Stomach (tissue), 4 donors: ENCODE measurements at regions not wholly inside any gene's neighbourhood (a gene's known extent, or its start where the extent isn't known, plus 50 kb on each side); places are given as distances from the start of the nearest gene placed in this dataset.

Experiments
- CTCF ChIP-seq, 7 experiments: fragments of 450-650 bp in 4 of 7; fragments of 200-600 bp in 3 of 7; sonication (generic) in 3 of 7; IDR thresholded peaks; one replicate each; pipeline ENCODE4 v1.5.1; 2016 to 2019; ENCODE audit warnings: antibody characterized with exemption in 7 of 7, control low read depth in 2 of 7, mild to moderate bottlenecking in 1 of 7
- EP300 ChIP-seq: sonication (generic); formaldehyde crosslinking; IDR thresholded peaks from one replicate; pipeline ENCODE4 v1.6.1; 2017; ENCODE audit warnings: antibody characterized with exemption
- POLR2A ChIP-seq, 4 donors: fragments of 450-650 bp; IDR thresholded peaks; one replicate each; pipeline ENCODE4 v1.6.1; 2016; ENCODE audit warnings: antibody characterized with exemption in 4 of 4, control low read depth in 2 of 4, mild to moderate bottlenecking in 1 of 4, moderate library complexity in 1 of 4
- POLR2AphosphoS5 ChIP-seq, 3 donors: sonication (generic); formaldehyde crosslinking; IDR thresholded peaks; one replicate each; pipeline ENCODE4 v1.6.1; 2016; ENCODE audit warnings: antibody characterized with exemption in 3 of 3

- TF ChIP-seq CTCF (IDR thresholded peaks at IDR 0.05), result no peak
- no peak for TF ChIP-seq POLR2A (IDR thresholded peaks at IDR 0.05)
- no peak for TF ChIP-seq EP300
- no peak for TF ChIP-seq POLR2AphosphoS5 (IDR thresholded peaks at IDR 0.05)
Observed at GRCh38 chr14:87851190-87851589, 141.8 kb downstream of the GALC start.
